Stimulated activated CD4-positive, alpha-beta T cell treated with anti-CD3 and anti-CD28 coated beads, TNF-alpha, amount 100 ng/mL, for 48 hours (primary cell): ENCODE measurements at regions not wholly inside any gene's neighbourhood (a gene's known extent, or its start where the extent isn't known, plus 50 kb on each side); places are given as distances from the start of the nearest gene placed in this dataset.
"Not testable (repeated sequence)": the region's sequence is repeated elsewhere in the genome, so short reads cannot be mapped to it uniquely, and the experiment has no call there.

Experiments used
- DNase-seq, 3 donors: peaks; one replicate each; pipeline ENCODE4 v3.0.0-alpha.2; 2020; ENCODE audit warnings: low read depth in 3 of 3

- DNase-seq = no peak
Measured at GRCh38 chr20:30484009-30484748, 773.3 kb upstream of the DEFB115 start.

- DNase-seq = no peak
Measured at GRCh38 chr20:30484749-30485070, 772.8 kb upstream of the DEFB115 start.

DNA sequence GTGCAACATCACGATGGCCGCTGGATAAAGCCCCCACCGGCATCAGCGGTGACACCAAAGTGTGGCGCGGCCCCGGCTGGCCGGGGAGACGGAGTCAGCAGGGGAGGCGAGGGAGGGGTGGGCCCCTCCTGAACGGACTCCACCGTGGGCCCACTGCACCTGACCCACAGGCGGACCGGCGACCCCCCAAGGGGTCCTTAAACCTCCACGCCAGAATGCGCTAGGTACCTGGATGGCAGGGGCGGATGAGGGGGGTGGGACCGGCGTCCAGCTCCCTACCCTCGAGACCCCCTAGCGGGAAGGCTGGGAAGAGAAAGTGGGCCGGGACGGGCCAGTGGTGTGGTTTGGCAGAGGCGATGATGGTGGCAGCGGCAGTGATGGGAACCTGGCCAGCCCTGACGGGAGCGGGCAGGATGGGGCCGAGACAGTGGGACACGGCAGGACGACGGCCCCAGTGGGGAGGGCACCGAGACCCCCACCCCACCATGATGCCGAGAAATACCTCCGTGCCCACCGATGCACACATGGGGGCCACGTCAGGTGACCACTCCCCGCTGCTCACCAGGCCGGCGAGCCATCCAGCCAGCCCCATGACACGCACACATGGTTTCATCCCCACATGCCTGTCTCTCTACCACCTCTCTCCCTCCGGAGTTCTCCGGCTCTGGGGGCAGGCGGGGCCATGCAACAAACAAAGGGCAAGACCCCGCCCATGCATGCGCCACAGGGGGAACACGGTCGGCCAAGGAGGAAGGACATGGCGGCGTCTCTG is 771.9 kb upstream of the DEFB115 start:
- no peak for DNase-seq

GRCh38 chr20:30486103-30486478 is 771.4 kb upstream of the DEFB115 start:
- no peak for DNase-seq

- DNase-seq = not testable (repeated sequence)
Measured at GRCh38 chr20:30487461-30487860, 770.0 kb upstream of the DEFB115 start.

DNA sequence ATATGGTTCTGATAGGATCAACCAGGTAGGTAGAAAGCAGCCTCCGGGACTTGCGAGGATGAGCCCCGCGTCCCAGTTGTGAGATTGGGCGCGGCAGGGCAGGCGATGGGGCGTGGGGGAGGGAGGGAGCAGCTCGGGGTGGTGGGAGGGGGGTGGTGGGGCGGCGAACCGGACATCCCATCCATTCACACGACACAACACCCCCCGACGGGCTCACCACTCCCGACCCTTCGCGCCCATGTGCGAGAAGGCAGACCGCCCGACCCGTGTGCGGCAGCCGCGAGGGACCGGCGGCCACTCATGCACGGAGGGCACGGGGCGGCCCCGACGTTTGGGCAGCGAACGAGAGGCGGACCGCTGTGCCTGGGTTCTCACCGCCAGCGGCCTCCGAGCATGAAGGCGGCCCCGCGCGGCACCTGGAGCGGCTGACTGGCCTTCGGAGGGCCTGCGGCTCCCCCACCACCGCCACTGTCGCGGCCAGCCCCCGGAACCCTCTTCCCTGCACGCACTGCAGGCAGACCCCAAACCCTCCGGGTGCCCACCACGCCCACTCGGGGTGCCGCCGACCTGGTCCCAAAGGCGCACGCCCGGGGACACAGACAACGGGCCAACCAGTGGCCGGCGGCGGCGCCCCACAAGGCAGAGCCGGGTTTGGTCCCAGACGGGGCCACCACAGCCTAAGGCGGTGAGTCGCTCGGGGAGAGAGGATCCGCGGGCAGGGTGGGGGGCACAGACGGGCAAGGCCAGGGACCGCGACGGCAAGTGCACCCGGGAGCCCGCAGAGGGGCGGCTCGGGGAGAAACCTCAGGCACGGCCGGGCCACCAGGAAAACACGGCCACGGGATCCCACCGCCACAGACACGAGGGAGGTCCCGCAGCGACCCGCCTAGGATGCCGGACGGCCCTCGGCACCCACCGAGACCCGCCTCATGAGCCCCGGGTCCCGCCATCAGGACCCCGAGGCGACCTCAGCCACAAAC is 769.2 kb upstream of the DEFB115 start:
- no peak for DNase-seq

GRCh38 chr20:30488941-30489613 is 768.4 kb upstream of the DEFB115 start:
- no peak for DNase-seq

DNA sequence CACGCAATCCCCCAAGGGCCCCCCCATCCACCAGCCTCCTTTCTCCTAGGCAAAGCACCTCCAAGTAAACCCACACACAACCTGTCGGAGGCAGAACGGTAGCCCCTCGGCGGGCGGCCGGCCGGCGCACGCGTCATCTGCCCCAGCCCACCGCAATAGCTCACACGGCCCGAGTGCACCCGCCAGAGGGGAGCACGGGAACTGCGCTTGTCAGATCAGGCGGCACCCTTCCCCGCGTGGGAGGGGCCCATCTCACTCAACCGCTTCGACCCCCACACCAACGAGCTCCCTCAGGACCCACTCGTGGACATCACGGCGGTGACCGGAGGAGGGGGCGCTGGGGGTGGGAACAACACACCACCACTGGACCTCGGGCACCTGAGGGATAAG is 767.9 kb upstream of the DEFB115 start:
- DNase-seq = no peak

GRCh38 chr20:30491016-30491415 is 766.4 kb upstream of the DEFB115 start:
- DNase-seq = no peak

DNA sequence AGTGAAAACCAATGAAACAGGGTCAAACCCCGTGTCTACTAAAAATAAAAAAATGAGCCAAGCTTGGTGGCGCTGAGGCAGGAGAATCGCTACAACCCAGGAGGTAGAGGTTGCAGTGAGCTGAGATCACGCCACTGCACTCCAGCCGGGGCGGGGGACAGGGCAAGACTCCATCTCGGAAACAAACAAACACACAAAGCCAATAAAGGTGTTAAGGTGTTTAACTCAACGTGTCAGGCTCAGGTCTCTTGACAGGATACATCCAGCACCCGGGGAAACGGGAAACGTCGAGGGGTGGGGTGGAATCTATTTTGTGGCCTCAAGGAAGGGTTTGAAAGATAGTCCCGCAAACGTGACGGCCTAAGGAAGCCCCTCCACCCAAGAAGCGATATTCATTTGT is 760.8 kb upstream of the DEFB115 start:
- DNase-seq = not testable (repeated sequence)

- DNase-seq = not testable (repeated sequence)
Measured at GRCh38 chr20:30497191-30497590, 760.3 kb upstream of the DEFB115 start.

- DNase-seq = no peak
Measured at GRCh38 chr20:30499123-30499522, 758.3 kb upstream of the DEFB115 start.

DNA sequence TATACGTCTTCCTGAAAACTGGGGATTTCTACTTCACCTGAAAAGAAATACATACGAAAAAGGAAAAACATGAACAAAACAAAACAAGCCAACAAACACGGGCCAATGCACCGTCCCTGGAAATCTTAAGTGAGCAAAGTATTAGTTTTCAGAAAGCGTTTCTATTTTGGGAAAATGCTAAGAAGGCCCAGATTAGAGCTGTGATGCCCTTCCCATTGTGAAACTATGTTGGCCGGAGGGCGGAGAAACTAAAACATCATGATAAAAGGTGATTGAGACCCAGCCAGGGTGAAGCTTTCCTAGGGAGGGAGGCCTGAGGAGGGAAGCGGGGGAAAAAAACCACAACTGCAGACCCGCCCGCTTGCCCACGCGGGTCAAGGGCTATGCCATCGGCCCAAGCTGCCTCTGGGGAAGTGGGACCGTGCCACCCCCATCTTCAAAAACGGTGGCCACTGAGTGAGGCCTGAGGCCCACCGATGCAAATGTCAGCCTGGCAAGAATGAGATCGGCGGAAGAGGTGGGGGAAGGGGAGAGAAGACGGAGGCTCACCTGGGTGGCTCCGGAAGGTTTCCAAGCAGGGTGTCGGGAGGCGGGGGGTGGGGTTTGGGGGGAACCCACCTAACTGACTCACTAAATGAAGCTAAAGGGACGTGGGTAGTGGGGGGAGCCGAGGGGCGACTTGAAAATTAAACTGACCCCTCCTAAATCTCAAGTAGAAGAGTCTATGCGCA is 757.6 kb upstream of the DEFB115 start:
- not testable (repeated sequence) for DNase-seq

DNA sequence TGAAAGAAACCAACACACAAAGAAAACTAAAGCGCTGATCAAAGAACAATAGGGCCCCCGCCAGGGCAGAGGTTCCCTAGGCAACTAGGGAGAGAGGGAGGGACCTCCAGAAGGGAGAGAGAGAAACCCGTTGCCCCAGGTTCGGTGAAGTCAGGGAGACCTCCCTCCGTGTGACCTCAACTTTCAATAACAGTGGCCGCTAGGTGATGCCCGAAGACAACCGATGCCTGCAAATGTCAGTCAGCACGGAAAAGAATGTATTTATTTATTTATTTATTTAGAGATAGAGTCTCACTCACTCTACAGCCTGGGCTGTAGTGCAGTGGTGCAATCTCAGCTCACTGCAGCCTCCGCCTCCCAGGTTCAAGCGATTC is 757.0 kb upstream of the DEFB115 start:
- DNase-seq = not testable (repeated sequence)

DNA sequence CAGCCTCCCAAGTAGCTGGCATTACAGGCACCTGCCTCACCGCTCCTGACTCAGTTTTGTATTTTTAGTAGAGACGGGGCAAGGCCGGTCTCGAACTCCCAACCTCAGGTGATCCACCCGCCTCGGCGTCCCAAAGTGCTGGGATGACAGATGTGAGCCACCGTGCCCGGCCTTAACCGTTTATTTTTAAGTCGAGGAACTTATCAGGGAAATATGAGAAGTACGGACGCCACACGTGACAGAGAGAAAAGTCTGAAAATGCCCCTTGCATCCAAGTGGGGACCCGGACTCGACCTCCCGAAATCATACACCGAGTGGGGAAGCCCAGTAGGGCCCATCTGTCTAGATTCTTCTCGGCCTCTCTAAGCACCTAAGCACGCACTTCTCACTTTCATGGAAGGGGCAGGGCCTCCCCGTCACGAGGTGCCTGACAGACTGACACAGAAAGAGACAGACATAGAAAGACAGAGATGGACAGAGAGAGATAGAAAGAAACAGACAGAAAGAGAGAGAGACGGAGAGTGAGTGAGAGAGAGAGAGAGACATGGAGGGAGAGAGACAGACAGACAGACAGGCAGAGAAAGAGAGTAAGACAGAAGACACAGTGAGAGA is 756.5 kb upstream of the DEFB115 start:
- DNase-seq = no peak

DNA sequence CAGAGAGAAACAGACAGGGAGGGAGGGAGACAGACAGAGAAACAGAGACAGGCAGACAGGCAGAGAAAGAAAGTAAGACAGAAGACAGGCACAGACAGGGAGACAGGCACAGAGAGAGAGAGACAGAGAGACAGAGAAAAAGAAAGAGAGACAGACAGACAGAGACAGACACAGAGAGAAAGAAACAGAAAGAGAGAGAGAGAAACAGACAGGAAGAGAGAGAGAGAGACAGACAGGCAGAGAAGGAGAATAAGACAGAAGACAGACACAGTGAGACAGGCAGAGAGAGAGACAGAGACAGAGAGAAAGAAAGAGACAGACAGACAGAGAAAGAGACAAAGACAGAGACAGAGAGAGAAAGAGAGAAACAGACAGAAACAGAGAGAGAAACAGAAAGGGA is 754.8 kb upstream of the DEFB115 start:
- DNase-seq = no peak

GRCh38 chr20:30503204-30503603 is 754.3 kb upstream of the DEFB115 start:
- DNase-seq = not testable (repeated sequence)

DNA sequence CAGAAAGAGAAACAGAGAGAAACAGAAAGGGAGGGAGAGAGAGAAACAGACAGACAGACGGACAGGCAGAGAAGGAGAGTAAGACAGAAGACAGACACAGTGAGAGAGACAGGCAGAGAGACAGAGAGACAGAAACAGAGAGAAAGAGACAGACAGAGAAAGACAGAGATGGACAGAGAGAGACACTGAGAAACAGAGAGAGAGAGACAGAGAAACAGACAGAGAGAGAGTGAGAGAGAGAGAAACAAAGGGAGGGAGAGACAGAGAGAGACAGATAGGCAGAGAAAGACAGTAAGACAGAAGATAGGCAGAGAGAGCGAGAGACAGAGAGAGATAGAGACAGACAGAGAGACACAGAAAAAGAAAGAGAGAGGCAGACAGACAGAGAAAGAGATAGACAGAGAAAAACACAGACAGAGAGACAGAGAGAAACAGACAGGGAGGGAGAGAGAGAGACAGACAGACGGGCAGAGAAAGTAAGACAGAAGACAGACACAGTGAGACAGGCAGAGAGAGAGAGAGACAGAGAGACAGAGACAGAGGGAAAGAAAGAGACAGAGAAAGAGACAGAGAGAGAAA is 753.4 kb upstream of the DEFB115 start:
- DNase-seq = no peak

- DNase-seq = no peak
Measured at GRCh38 chr20:30505566-30505965, 751.9 kb upstream of the DEFB115 start.

DNA sequence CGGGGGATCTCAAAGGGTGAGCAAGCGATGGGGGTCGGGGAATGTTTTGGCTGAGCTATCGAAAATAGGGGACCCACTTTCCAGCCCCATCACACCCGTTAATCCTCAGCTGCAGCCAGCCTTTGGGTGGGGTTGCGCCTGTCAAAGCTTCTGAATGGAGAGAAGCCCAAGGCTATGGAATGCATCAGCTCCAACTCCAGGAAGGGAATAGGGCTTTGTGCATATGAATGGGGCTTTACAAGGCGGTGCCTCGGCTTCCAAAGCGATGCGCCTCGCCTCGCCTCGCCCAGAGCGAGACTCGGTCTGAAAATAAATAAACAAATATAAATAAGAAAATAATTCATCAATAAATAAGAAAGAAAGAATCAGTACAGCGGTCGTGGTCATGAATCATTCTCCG is 751.4 kb upstream of the DEFB115 start:
- no peak for DNase-seq
